GM21576 (cell line): ENCODE measurements at regions not wholly inside any gene's neighbourhood (a gene's known extent, or its start where the extent isn't known, plus 50 kb on each side); places are given as distances from the start of the nearest gene placed in this dataset.

ENCODE experiments used
- ATAC-seq: cut with Tn5 transposase; IDR thresholded peaks from one replicate; pipeline ENCODE4 v1.9.1; 2021; ENCODE audit warnings: mild to moderate bottlenecking, moderate library complexity; ENCODE audit not compliant: unreplicated experiment

- no peak for ATAC-seq
These were observed 141.4 kb downstream of the MAFB start for GRCh38 chr20:40547483-40548091.

GRCh38 chr20:40545478-40545877, 143.6 kb downstream of the MAFB start:
- ATAC-seq, result no peak

GRCh38 chr20:40542065-40542464, 147.0 kb downstream of the MAFB start:
- ATAC-seq, result no peak

- no peak for ATAC-seq
These were observed 148.9 kb downstream of the MAFB start for GRCh38 chr20:40540166-40540565.

GRCh38 chr20:40538131-40538530, 150.9 kb downstream of the MAFB start:
- no peak for ATAC-seq

- no peak for ATAC-seq
These were observed 152.2 kb downstream of the MAFB start for GRCh38 chr20:40536808-40537207.

- ATAC-seq, result no peak
These were observed 153.2 kb downstream of the MAFB start for GRCh38 chr20:40535816-40536215.

- no peak for ATAC-seq
These were observed 156.9 kb downstream of the MAFB start for GRCh38 chr20:40532103-40532502.

GRCh38 chr20:40525351-40525750, 163.7 kb downstream of the MAFB start:
- ATAC-seq, result no peak

GRCh38 chr20:40524071-40524470, 165.0 kb downstream of the MAFB start:
- no peak for ATAC-seq

- ATAC-seq, result no peak
These were observed 166.6 kb downstream of the MAFB start for GRCh38 chr20:40522405-40522804.

- no peak for ATAC-seq
These were observed 167.1 kb downstream of the MAFB start for GRCh38 chr20:40521962-40522361.

- no peak for ATAC-seq
These were observed 169.1 kb downstream of the MAFB start for GRCh38 chr20:40519918-40520317.

- ATAC-seq, result no peak
These were observed 176.0 kb downstream of the MAFB start for GRCh38 chr20:40512994-40513393.

GRCh38 chr20:40512591-40512990, 176.4 kb downstream of the MAFB start:
- no peak for ATAC-seq

- ATAC-seq, result no peak
These were observed 177.6 kb downstream of the MAFB start for GRCh38 chr20:40511478-40511877.

- no peak for ATAC-seq
These were observed 178.4 kb downstream of the MAFB start for GRCh38 chr20:40510622-40511021.

- no peak for ATAC-seq
These were observed 180.2 kb downstream of the MAFB start for GRCh38 chr20:40508821-40509220.

GRCh38 chr20:40506537-40506939, 182.5 kb downstream of the MAFB start:
- ATAC-seq, result no peak

GRCh38 chr20:40503119-40503518, 185.9 kb downstream of the MAFB start:
- ATAC-seq, result no peak

GRCh38 chr20:40502576-40502975, 186.5 kb downstream of the MAFB start:
- no peak for ATAC-seq

- no peak for ATAC-seq
These were observed 189.6 kb downstream of the MAFB start for GRCh38 chr20:40499391-40499790.

- no peak for ATAC-seq
These were observed 190.9 kb downstream of the MAFB start for GRCh38 chr20:40497899-40498691.
